Renal pelvis (tissue), 1 donor: ENCODE measurements at regions not wholly inside any gene's neighbourhood (a gene's known extent, or its start where the extent isn't known, plus 50 kb on each side); places are given as distances from the start of the nearest gene placed in this dataset.

Source experiments
- DNase-seq: peaks from one replicate; pipeline ENCODE4 v3.0.0-alpha.2; 2013

DNA sequence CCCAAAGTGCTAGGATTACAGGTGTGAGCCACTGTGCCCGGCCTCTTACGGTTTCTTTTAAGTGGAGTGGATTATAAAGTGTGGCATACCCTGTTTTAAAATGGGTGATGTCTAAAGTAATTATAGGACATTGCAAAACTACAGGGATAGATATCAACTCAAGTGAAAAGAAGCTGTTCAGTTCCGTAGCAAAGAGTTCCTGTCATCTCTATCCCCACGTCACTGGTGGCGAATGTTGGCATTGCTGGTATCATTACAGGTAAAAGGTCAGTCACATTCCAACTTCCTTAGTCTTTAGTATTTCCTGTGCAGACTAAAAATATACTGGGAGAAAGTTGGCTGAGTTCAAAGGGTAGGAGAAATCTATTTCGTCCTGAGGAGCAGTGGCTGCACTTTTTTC lies 95.6 kb upstream of the SLC38A2 start:
- DNase-seq: no peak

DNA sequence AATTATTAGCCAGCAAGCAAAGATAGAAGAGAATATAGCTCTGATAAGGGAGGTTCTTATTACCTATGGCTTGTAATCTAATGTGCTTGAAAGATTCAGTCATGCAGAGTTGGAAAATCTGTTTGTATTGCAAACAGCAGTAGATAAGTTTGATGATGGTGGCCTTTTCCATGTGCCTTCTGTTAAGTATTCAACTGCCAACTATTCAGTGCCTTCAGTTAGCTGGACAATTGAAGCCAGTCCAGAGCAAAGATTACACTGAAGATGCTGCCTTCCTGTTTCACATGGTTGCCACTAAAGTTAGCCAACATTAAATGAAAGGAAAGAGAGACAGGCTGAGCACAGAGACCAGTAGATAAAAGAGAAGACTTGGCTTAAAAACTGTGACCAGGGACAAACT lies 92.7 kb upstream of the SLC38A2 start:
- DNase-seq: no peak

DNA sequence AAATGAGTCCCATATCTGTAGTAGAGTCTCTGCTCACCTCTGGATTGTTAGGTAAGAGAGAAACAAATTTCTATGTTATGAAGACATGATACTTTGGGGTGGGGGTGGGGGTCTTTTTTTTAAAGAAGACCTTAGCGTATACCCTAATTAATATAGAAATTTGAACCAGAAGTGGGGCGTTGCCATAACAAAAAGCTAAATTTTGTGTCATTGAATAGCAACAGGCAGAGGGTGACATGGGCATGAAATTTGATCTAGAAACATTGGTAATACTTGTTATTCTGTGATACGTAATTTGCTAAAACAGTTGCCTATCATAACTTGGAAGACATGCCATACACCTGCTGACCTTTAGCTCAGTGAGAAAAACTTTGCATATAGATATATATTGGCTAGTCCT lies 92.3 kb upstream of the SLC38A2 start:
- DNase-seq: no peak

DNA sequence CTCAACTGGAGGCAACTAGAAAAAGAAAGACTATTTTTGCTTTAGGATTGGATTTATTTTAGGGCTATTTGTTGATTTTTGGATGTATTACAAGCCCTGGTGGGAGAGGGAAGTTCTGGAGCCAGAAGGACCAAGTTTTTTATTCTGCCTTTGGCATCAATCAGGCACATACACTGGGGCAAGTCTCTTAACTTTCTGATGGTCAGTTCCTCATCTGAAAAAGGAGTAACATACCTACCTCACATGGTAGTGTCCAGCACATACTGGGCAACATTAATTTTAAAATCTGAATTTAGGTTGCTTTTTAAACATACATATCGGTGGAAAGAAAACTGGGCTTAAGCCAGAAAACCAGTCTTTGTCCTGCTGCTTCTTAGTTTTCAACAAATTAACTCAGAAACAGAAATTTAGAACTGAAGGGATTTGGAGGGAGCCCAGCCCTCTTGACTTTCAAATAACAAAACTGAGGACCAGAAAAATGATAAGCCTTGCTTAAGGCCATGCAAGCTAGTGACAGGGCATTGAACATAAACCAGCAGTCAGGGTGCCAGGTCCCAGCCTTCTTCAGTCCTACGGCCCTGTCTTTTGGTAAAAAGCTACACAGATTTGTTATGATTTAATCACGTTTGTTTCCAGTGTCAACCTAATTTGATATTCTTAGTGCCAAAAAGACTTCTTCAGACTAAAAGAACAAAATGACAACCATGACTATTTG lies 90.2 kb upstream of the SLC38A2 start:
- DNase-seq: no peak

DNA sequence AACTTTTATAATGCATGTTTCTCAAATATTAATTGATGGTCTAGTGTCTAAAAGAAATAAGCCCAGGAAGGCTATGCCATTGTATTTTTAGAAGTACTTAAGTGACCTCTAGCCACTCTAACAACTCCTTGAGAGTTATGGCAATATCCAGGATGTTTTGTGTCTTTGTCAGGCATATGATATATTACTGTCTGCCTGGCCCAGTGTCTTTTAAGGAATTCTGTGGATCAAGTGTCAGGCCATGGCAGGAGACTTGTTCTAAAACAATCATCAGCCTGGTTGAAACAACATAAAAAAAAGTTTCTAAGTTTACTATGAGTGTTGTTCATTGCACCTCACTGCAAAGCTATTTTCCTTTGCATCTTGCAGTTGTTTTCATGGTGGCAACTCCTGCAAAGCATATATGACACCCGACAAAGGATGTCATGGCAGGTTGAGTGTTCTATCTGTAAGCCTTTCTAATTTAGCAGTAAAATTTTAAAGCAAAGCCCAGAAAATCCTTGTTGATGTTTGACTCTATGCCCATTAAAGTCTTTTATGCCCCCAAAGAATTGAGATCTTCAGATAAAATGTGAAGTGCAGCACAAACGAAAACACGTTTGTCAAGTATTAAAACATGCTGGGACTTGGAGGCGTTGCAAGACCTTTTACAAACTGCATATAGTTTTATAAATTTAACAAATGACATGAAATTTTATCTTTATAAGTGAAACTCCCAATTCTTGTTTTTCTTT lies 89.5 kb upstream of the SLC38A2 start:
- no peak for DNase-seq

DNA sequence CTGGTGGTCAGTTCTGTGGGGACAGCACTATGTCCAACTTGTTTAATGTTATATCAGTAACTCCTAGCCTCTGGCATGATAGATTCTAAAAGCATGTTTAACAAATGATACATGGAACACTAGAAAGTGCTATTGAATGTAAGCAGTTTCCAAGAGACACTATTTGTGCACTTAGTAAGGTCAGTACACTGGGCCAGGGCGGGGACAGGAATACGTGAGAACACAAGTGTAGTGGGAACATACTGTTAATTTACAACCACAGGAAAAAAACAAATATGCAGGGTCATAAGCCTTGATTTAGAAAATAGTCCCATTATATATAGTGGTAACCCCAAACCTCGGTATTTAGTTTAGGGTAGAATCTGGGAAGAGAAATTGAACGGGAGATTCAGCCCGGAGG lies 88.9 kb upstream of the SLC38A2 start:
- DNase-seq: no peak

DNA sequence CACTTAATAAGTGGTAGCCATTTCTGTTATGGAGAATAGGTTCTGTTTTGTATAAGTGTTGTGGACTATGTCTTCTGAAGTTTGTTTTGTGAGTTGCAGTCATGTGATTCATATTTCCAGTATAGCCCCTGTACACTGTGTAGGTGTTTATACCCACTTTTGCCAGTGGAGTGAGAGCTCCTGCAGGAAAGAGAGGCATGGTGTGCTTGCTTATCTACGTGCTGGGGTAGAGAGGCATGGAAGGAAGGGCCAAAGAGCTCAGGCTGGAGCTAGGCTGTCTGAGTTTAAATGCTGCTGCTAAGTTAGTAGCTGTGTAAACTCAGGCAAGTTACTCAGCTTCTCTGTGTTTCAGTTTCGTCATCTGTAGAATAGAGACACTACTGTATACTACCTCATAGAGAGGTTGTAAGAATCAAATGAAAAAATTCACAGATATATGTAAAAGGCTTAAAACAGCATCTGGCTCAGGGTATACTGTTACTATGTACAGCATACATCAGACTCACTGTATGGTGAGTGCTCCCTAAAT lies 88.2 kb upstream of the SLC38A2 start:
- no peak for DNase-seq

DNA sequence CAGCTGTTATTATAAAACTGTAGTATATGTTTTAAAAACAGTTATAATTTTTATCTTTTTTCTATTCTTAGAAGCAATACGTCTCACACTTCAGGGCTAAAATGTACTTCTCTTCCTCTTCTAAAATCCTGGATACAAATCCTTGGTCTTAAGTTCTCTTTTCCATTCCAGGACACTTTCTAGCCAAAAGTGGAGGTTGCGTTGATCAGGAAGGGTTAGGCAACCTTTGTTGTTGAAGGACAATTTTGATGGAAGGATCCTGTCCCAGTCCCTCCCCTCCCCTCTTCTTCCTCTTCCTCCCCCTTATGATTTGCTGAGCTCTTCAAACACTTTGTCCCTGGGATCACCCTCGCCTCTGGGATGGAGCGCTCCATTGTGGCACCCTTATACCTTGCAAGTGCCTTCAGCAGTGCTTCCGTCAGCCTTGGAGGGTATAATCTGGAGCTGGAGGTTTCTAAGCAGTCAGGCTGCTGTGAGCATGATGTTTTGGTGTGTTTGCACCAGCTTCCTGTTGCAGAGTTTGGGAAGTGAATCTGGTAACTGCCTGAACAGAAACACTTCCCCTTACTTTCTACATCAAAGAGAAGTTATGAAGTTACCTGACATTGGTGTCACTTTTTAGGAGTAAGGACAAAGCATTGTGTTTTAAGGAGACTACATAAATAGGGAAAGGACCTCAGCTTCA lies 87.4 kb upstream of the SLC38A2 start:
- DNase-seq: no peak

DNA sequence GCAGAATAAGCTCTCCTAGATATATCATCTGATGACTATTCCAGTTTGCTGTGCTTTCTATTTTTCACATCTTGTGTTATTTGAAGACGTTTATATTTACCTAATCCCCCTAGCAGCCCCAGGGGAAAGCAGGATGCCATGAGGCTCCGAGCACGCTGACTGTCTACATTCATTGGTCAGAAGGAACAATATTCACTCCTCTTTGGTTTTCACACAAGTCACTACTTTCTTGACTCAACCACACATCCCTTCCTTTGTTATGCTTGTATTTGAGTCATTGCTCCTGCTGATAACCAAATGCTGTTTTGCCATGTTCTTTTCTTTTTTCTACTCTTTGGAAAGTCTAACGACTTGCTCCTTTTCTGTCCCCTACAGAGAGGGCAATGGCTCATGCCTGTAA lies 86.5 kb upstream of the SLC38A2 start:
- no peak for DNase-seq

DNA sequence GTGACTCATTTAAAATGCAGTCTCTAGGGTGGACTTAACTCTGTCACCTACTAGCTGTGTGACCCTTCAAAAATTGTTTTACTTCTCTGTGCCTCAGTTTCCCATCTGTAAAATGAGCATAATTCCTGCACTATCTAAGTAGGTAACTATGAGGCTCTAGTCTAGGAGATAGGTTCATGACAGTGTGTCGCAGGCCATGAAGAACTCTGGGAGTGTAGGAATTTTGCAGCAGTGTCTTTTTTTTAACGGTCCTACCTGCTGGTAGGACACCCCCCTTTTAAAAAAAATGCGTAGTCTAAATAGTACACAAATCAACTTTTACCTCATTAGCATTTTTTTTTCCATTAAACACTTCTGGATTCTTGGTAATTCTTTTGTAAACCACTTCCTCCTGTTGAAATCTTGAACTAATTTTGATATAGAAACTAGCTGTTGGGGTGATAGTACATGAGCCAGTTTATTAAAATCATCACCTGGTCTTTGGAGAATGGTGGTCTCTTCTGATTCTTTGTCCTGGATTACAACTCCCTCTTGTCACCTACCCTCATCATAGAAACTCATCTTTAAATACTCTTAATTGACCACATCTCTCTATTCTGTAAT lies 86.0 kb upstream of the SLC38A2 start:
- DNase-seq: no peak

DNA sequence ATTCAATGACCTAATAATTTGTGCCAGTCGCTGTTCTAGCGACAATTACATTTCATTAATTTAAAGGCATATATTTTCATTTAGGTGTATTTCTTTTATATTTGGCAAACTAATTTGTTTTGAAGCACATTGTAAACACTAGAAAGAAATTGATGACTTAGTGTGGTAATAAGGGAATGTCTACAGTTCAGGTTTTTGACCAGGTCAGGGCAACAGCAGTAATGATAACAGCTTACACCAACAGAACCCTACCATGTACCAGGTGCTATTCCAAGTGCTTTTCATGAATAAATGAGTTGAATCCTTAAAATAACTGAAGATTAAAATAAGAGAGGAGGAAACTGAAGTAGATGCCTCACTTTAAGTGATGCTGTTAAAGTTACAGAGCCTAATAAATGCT lies 85.4 kb upstream of the SLC38A2 start:
- no peak for DNase-seq

DNA sequence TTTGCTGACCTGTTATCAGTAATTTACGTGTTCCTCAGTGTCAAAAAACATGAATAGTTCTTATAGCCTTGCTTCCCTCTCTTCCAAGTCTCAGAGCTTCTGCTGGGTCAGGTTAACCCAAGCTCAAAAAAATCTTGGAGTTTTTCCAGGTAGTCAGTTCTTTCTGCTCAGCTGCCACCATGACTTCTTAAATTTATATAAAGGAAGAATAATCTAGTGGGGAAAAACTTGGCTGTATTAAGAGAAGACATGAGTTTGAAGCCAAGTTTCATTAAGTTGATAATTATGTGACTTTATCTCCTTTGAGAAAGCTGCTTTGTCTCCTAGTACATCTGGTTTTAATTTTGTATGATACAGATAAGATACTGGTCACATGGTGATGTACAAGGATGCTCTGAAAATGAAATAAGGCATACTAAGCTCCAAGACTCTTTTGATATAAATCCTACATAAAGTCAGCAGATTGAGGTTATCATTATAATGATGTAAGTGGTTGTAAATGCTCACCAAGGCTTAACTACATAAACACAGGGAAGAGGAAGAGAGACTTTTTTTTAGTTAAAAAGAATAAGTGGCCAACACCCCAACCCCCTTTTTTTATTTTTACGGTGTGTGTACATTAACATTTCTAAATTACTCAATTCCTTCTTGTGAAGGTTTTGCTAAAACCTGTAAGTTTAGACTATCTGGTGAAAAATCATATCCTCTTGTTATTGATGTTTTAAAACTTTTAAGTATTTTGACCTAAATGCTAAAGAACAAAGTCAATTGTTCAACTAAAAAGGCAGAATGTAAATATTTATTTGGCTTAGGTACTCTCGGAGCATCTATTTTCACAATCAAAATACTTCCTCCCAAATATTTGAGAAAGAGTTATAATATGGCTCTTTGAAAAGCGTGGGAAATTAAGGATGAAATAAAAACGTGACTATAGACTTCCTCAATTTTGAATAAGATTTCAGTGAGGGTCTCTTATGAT lies 84.1 kb upstream of the SLC38A2 start:
- no peak for DNase-seq

DNA sequence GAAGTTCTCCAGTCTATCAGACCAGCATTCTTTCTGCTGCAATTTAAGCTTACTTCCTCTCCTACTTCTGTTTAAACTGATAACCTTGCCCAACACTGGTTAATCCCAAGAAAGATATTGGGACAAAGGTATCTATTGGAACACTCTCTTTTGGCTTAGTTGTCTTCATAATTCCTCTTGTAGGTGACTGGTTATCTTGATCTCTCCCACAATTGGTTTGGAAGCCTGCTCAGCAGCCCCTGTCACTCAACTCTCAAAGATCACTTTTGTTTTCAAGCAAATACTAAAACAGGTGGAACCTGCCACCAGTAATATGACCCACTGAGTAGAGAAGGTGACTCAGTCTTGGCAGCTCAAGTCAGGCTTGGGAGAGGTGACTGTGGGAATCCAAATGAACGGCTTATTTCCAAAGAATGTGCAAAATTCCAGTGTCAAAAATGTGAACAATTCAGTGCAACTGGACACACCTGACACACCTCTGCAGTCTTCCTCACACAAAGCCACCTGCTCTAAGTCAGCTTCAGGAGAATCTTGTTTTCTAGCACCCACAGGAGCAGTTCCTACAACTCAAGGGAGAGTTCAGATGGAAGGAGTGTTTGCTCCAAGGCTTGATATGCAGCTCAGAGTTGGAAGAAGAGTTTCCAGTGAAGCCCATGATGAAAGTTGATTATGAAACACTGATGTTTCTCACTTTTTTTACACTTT lies 83.2 kb upstream of the SLC38A2 start:
- DNase-seq: no peak

DNA sequence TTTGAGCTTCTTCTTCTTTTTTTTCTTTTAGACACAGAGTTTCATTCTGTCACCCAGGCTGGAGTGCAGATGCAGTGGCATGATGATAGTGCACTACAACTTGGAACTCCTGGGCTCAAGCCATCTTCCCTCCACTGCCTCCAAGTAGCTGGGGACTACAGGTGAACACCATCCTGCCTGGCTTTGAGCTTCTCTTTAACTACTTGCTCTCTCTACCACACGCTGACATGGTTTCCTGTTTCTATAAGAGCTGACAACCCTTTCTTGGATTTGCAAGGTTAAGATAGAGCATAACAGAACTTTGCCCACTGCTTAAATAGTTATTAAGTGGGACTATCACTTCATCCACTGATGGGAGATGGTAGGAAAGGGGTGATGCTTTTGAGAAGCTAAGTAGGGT lies 82.4 kb upstream of the SLC38A2 start:
- no peak for DNase-seq

DNA sequence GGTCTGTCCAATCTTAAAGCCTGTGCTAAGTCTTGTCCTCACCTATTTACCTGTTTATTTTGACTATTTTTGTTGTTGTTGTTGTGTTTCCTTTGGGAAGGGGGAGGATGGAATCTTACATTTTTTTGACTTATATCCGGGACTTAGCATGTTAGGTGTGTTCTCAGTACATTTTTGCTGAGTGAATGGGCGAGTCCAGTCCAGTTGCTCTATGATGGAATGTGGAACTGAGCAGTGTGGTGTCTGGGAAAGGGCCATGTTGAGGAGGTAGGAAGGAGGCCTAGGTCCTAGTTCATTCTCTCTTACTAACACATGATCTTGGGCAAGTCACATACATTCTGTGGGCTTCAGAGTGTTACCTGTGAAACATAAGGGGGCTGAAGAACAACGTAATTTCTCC lies 80.9 kb upstream of the SLC38A2 start:
- DNase-seq: no peak

DNA sequence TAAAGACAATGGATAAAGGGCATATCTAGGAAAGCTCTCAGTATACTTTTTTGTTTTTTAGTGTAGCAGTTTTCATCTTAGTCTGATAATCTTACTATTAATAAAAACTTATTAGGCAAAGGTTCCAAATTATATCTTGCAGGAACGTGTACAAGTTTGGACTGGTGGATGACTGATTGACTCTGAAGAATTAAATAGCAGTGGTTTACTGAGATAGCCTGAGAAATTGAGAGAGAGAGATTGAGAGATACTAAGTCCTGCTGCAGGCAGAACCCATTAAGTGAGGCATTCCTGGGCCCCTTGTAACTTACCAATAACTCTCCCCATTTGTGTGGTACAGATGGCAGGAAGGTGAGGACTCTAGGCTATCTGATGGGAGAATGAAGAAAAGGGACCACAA lies 80.2 kb upstream of the SLC38A2 start:
- DNase-seq: no peak

DNA sequence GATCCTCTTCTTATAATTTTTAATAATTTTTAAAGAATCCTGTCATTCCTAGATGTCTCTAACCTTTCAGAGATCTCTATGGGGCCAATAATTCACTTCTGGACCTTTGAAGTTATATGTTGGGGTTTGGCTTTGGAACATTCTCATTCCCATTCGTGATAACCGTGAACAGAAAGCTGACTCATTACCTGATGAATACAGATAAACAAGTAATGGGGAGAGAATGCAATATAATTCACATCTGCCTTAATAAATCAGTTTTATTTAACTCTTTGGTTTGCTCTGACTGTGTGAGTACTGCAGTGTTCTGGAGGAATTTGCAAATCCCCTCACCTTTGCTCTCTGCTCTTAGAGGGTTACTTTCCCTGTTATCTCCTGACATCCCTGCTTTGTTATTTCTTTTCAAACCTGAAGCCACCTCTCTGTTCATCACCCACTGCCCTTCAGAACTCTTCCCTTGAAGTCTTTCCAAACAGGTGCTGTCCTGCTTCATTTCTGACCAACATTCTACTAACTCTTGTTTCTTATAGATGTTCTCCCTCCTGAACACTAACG lies 79.6 kb upstream of the SLC38A2 start:
- DNase-seq: no peak

DNA sequence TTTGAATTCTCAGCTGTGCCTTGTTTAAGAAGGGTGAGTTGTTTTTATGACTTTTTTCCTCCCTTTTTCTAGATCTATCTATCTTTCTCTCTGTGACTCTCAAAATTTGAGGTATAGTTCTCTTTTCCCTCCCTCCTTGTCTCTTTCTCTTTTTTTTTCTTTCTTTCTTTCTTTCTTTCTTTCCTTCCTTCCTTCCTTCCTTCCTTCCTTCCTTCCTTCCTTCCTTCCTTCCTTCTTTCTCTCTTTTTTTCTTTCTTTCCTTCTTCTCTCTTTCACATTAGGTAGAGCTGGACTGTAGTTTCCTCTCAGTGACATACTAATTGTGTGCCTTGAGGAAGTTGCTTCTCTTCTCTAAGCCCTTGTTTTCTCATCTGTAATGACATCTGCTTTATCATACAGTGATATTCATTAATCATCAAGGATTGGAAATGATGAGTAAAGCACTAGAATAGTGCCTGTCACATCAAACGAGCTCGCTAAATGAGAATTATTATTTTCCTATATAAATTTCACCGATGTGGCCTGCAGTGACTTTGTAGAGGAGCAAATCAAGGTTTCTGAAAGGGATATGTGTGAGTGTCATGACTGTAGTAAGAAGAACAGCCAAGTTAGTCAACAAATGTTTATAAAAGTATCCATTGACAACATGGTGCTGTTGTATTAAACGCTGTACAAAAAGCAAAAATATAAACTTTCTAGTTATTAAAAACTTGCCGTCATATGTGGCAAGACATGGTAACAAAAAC lies 78.9 kb upstream of the SLC38A2 start:
- DNase-seq: no peak

DNA sequence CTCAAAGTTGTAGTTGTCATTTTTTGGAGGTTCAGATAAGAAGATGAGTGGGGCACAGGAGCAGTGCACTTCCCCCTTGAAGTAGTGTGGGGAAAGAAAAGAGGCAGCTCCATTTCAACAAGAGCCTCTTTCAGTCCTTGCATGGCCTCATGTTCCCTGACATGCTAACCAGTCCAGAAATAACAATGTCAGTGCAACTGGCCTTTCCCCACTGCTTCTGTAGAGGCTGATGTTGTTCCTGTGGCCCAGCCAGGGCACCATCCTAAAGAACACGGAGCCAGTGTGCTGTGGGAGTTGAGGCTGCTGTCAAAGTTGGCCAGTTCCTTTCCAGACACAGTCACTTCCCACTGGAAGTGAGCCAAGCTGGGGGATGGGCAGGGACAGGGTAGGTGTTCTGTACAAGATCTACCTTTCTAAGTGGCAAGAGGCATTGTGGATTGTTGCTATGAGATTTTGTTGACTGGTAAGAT lies 77.7 kb upstream of the SLC38A2 start:
- DNase-seq: no peak
